Transverse colon (tissue), 4 donors: ENCODE measurements at regions not wholly inside any gene's neighbourhood (a gene's known extent, or its start where the extent isn't known, plus 50 kb on each side); places are given as distances from the start of the nearest gene placed in this dataset.

ENCODE experiments used
- DNase-seq: peaks from one replicate; pipeline ENCODE4 v3.0.0-alpha.2; 2019
- H3K27ac ChIP-seq, 4 donors: fragments of 200-600 bp; sonication (generic); 2 replicates each; pipeline ENCODE4 v1.5.1; 2016 to 2018; ENCODE audit warnings: inconsistent platforms in 4 of 4
- H3K27me3 ChIP-seq: fragments of 200-600 bp; sonication (generic); 2 replicates; pipeline ENCODE4 v1.5.1; 2017; ENCODE audit warnings: inconsistent platforms
- H3K36me3 ChIP-seq, 4 donors: fragments of 200-600 bp; sonication (generic); 2 replicates each; pipeline ENCODE4 v1.5.1; 2017 to 2019; ENCODE audit warnings: inconsistent platforms in 4 of 4
- H3K4me1 ChIP-seq, 4 donors: fragments of 200-600 bp; sonication (generic); 2 replicates each; pipeline ENCODE4 v1.5.1; 2017 to 2020; ENCODE audit warnings: inconsistent platforms in 4 of 4
- H3K4me3 ChIP-seq, 4 donors: fragments of 200-600 bp; sonication (generic); 1 replicate in 1 of 4; 2 replicates in 3 of 4; pipeline versions ENCODE4 v1.5.1 to v1.6.1; 2017 to 2019; ENCODE audit warnings: inconsistent platforms in 4 of 4
- H3K9me3 ChIP-seq, 2 donors: fragments of 200-600 bp; sonication (generic); 2 replicates each; pipeline ENCODE4 v1.5.1; 2017 to 2019; ENCODE audit warnings: inconsistent platforms in 2 of 2
- CTCF ChIP-seq, 5 experiments: fragments of 200-600 bp in 3 of 5; fragments of 450-650 bp in 2 of 5; sonication (generic) in 3 of 5; IDR thresholded peaks; 1 replicate in 2 of 5; 2 replicates in 3 of 5; pipeline ENCODE4 v1.5.1; 2016 to 2017; ENCODE audit warnings: antibody characterized with exemption in 5 of 5, inconsistent platforms in 3 of 5, mild to moderate bottlenecking in 2 of 5, moderate library complexity in 1 of 5
- EP300 ChIP-seq: sonication (generic); formaldehyde crosslinking; IDR thresholded peaks from one replicate; pipeline ENCODE4 v1.6.1; 2017; ENCODE audit warnings: antibody characterized with exemption, low read depth
- POLR2A ChIP-seq: fragments of 450-650 bp; IDR thresholded peaks from one replicate; pipeline ENCODE4 v1.6.1; 2016; ENCODE audit warnings: antibody characterized with exemption, mild to moderate bottlenecking, moderate library complexity
- POLR2AphosphoS5 ChIP-seq, 3 donors: sonication (generic); formaldehyde crosslinking; IDR thresholded peaks; one replicate each; pipeline ENCODE4 v1.6.1; 2016; ENCODE audit warnings: antibody characterized with exemption in 3 of 3
- WGBS, 2 donors: methylation state at CpG; one replicate each; pipeline ENCODE4 v1.1.5; 2018; ENCODE audit warnings: low coverage in 1 of 2; 5-methylcytosine and 5-hydroxymethylcytosine counted together
- in situ Hi-C, 4 donors: fragments of 200-750 bp; cut with MboI; loops; one replicate each; pipeline versions ENCODE4 v1.15.0 to v1.15.1; 2017; ENCODE audit warnings: low sequenced_read_pairs in 3 of 4, low pct_ligation_motif_present in 1 of 4, low pct_unique_long_range_greater_than_20kb in 1 of 4
- intact Hi-C: fragments of 100-400 bp; cut with DNase I; formaldehyde crosslinking; loops from one replicate; pipeline ENCODE4 v1.15.1; 2023; ENCODE audit warnings: low total_unique reads

DNA sequence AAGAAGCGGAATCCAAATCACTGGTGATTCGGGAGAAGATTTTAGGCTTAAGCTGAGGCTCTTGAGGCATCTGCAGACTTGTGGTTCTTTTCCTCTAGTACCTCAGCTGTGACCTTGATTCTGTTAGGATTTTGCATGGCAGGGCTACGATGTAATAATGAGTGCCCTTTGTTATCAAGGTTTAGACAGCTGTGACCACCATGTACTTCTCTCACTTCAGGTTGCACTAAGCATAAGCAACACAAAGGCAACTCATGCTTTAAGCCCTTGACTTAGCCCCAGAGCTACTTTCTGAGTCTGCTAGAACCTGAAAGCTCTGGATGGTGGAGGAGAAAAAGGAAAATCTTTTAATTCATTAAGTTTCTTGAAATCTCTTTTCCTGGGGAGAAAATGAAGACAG is 1052.3 kb upstream of the PHF14 start:
- TF ChIP-seq CTCF (IDR thresholded peaks at IDR 0.05) (no peak), POLR2A (no peak), EP300 (no peak)
- WGBS, 2 donors = 87 to 100% methylated on average over 3 of the region's 3 CpGs
- Histone ChIP-seq H3K36me3 (no peaks in the 10 kb centered on the region), H3K4me1 (no peaks in the 10 kb centered on the region), H3K4me3 (no peak overlapping the region), H3K9me3 (no peaks in the 10 kb centered on the region), H3K27ac (no peak overlapping the region), H3K27me3 (no peaks in the 10 kb centered on the region)
- no peak for DNase-seq
- intact Hi-C loops = no loop called here
- in situ Hi-C loops = no loop called here

- no peak for TF ChIP-seq POLR2AphosphoS5 (IDR thresholded peaks at IDR 0.05)
- TF ChIP-seq CTCF (IDR thresholded peaks at IDR 0.05) = no peak
- TF ChIP-seq POLR2A = no peak
- no peak for TF ChIP-seq EP300
- DNase-seq = no peak
- 52 to 58% methylated on average over 2 of the region's 2 CpGs for WGBS, 2 donors
Observed at GRCh38 chr7:9937944-9938631, 1035.6 kb upstream of the PHF14 start.

GRCh38 chr7:9939176-9939575 is 1034.5 kb upstream of the PHF14 start:
- in situ Hi-C loops = no loop called here
- Histone ChIP-seq H3K4me1 (no peaks in the 10 kb centered on the region), H3K4me3 (no peak overlapping the region), H3K9me3 (peaks cover 5 to 14% of the 10 kb centered on the region in 2 donors), H3K27me3 (no peaks in the 10 kb centered on the region), H3K27ac (no peak overlapping the region), H3K36me3 (no peaks in the 10 kb centered on the region)
- intact Hi-C loops = no loop called here
- DNase-seq = no peak
- TF ChIP-seq POLR2A (no peak), POLR2AphosphoS5 (IDR thresholded peaks at IDR 0.05) (no peak), CTCF (IDR thresholded peaks at IDR 0.05) (no peak), EP300 (no peak)

More at GRCh38 chr7:9937944-9938631, 1035.6 kb upstream of the PHF14 start:
- intact Hi-C loops (no loop called here), in situ Hi-C loops (no loop called here)
- Histone ChIP-seq H3K27me3 (no peaks in the 10 kb centered on the region), H3K27ac (no peak overlapping the region), H3K4me3 (no peak overlapping the region), H3K4me1 (no peaks in the 10 kb centered on the region), H3K9me3 (peaks cover 5 to 14% of the 10 kb centered on the region in 2 donors), H3K36me3 (no peaks in the 10 kb centered on the region)

DNA sequence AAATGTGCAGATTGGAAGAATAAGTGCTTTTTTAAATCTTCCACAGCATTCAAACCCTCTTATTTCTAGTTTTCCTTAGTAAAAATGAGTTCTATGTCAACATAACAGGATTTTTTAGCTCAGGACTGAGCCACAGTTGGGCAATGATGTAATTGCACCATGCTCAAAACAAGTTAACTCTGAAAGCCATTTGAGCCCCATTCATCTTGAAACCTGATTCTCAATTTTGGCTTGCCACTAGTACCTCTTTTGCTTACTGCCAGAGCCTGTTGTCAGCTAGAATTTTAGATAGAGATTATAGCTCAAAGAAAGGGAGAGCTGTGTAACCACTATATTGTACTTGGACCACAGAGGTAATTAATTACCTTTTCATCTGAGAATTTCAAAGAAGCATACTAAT is 1028.5 kb upstream of the PHF14 start:
- H3K4me1 ChIP-seq = no peaks in the 10 kb centered on the region
- intact Hi-C loops (no loop called here), in situ Hi-C loops (no loop called here)
- H3K4me3 ChIP-seq = no peak overlapping the region
- TF ChIP-seq EP300 = no peak
- no peak for TF ChIP-seq POLR2AphosphoS5 (IDR thresholded peaks at IDR 0.05)
- no peak for TF ChIP-seq POLR2A
- no peak for TF ChIP-seq CTCF (IDR thresholded peaks at IDR 0.05)
- no peaks in the 10 kb centered on the region for H3K27me3 ChIP-seq
- H3K36me3 ChIP-seq = no peaks in the 10 kb centered on the region
- no peak for DNase-seq
- H3K9me3 ChIP-seq = no peaks in the 10 kb centered on the region
- no peak overlapping the region for H3K27ac ChIP-seq
